ENCODE measurements at regions not wholly inside any gene's neighbourhood (a gene's known extent, or its start where the extent isn't known, plus 50 kb on each side); places are given as distances from the start of the nearest gene placed in this dataset.

DNA sequence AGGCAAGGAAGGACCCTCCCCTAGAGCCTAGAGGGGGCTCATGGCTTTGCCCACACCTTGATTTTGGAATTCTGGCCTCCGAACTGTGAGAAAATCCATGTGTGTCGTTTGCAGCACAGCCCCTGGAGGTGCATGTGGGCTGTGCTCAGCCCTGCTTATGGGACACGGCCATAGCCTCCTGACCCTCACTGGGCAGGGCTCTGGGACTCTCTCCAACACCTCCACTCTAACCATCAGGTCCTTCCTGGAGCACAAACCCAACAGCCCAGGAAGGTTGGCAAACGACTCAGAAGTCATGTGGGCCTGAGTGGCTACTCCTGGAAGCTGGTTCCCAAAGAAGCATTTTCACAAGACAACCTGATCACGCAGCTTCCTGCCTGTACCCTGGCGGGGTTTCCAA, 144.1 kb downstream of the CTTN start:
- no peaks in the 10 kb centered on the region for H4K20me1 ChIP-seq (ENCODE audit: control insufficient read depth, insufficient read depth, insufficient read length)
- WGBS (ENCODE audit: extremely low coverage, insufficient read length, low lambda C conversion rate), result no CpG with 5 or more reads among the region's 6 CpGs
- DNase-seq, result no peak
- Mint-ChIP-seq H3K9me3 (peaks cover 2 to 3% of the 10 kb centered on the region in 2 experiments; a peak in 3 of 5 replicates), H3K4me1 (peaks cover 29% of the 10 kb centered on the region in 2 experiments), H3K27ac (no peak overlapping the region), H3K27me3 (ENCODE audit: low read depth) (no peaks in the 10 kb centered on the region), H3K4me3 (no peak overlapping the region), H3K36me3 (ENCODE audit: insufficient read depth in 1 of 3, low read depth in 3 of 3) (no peaks in the 10 kb centered on the region; a peak in 1 of 7 replicates)
- H3K27me3 ChIP-seq (ENCODE audit: insufficient read depth, low read length), result no peaks in the 10 kb centered on the region
- no peaks in the 10 kb centered on the region for H3K79me2 ChIP-seq (ENCODE audit: insufficient read depth, low read length)
- no peak overlapping the region for H2BK20ac ChIP-seq (ENCODE audit: low read depth, low read length, poor library complexity, severe bottlenecking)
- H2BK12ac ChIP-seq (ENCODE audit: insufficient read length, low read depth, low read length), result no peak overlapping the region
- H2AFZ ChIP-seq (ENCODE audit: low read length), result no peak overlapping the region
- H3T11ph ChIP-seq (ENCODE audit: low read length), result no peak overlapping the region
- no peak overlapping the region for H2AK5ac ChIP-seq (ENCODE audit: insufficient read length, low read length)
- no peaks in the 10 kb centered on the region for H3K9me3 ChIP-seq (ENCODE audit: control insufficient read depth, low read depth, low read length)
- no peak overlapping the region for H4K8ac ChIP-seq (replicated peaks; ENCODE audit: insufficient read length, low read depth, low read length)
- no peak overlapping the region for H3K18ac ChIP-seq (ENCODE audit: insufficient read length, low read depth, low read length)
- no peak overlapping the region for H3K27ac ChIP-seq (ENCODE audit: insufficient read length, low read depth, low read length)
- H3K79me1 ChIP-seq (ENCODE audit: insufficient read depth, low read depth, low read length, poor library complexity, severe bottlenecking), result no peaks in the 10 kb centered on the region
- no peak overlapping the region for H3K4me2 ChIP-seq (ENCODE audit: insufficient read depth, insufficient read length, low read length)
- H3K9ac ChIP-seq (ENCODE audit: extremely low read depth, insufficient read length, low read length), result no peak overlapping the region
- H2BK15ac ChIP-seq (ENCODE audit: low read depth, low read length), result no peak overlapping the region
- no peak overlapping the region for H2BK5ac ChIP-seq (ENCODE audit: insufficient read length, low read length)
- no peak overlapping the region for H3K56ac ChIP-seq (ENCODE audit: insufficient read length, low read depth, low read length)
- no peaks in the 10 kb centered on the region for H3K23me2 ChIP-seq (ENCODE audit: insufficient read length, low read depth, low read length, poor library complexity, severe bottlenecking)
- no peak overlapping the region for H4K5ac ChIP-seq (ENCODE audit: insufficient read length, low read depth, low read length)
- H3K4ac ChIP-seq (ENCODE audit: low read depth, low read length), result no peak overlapping the region
- H4K91ac ChIP-seq (ENCODE audit: insufficient read length, low read depth, low read length), result no peak overlapping the region
- H3K4me1 ChIP-seq (ENCODE audit: insufficient read depth, low read length), result peaks cover 12% of the 10 kb centered on the region; the same call in 1 of the 2 replicates
- TF ChIP-seq, protein P1, sequence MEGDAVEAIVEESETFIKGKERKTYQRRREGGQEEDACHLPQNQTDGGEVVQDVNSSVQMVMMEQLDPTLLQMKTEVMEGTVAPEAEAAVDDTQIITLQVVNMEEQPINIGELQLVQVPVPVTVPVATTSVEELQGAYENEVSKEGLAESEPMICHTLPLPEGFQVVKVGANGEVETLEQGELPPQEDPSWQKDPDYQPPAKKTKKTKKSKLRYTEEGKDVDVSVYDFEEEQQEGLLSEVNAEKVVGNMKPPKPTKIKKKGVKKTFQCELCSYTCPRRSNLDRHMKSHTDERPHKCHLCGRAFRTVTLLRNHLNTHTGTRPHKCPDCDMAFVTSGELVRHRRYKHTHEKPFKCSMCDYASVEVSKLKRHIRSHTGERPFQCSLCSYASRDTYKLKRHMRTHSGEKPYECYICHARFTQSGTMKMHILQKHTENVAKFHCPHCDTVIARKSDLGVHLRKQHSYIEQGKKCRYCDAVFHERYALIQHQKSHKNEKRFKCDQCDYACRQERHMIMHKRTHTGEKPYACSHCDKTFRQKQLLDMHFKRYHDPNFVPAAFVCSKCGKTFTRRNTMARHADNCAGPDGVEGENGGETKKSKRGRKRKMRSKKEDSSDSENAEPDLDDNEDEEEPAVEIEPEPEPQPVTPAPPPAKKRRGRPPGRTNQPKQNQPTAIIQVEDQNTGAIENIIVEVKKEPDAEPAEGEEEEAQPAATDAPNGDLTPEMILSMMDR (conservative IDR thresholded peaks at IDR 0.05), result no peak
- no peak overlapping the region for H3K23ac ChIP-seq (ENCODE audit: insufficient read length, low read depth, low read length)
- no peak overlapping the region for H2BK120ac ChIP-seq (ENCODE audit: low read depth, low read length, poor library complexity, severe bottlenecking)
- no peak overlapping the region; the same call in 1 of the 2 replicates for H3K14ac ChIP-seq (ENCODE audit: insufficient read depth, low read length)
